BE2C (cell line): ENCODE measurements at regions not wholly inside any gene's neighbourhood (a gene's known extent, or its start where the extent isn't known, plus 50 kb on each side); places are given as distances from the start of the nearest gene placed in this dataset.
"Not testable (repeated sequence)": the region's sequence is repeated elsewhere in the genome, so short reads cannot be mapped to it uniquely, and the experiment has no call there.

Experiments used
- DNase-seq: peaks from one replicate; pipeline ENCODE4 v3.0.0-alpha.2; 2020
- H3K27me3 ChIP-seq: fragments of 250-450 bp; sonication (Bioruptor Pico); 2 replicates; pipeline ENCODE4 v1.5.1; 2020; ENCODE audit warnings: mild to moderate bottlenecking
- H3K36me3 ChIP-seq: fragments of 250-450 bp; sonication (Bioruptor Pico); 2 replicates; pipeline ENCODE4 v1.5.1; 2020; ENCODE audit warnings: mild to moderate bottlenecking
- H3K4me1 ChIP-seq: fragments of 250-450 bp; sonication (Bioruptor Pico); 2 replicates; pipeline ENCODE4 v1.5.1; 2020
- H3K4me3 ChIP-seq: 2 replicates; pipeline ENCODE4 v1.5.1; 2011; ENCODE audit warnings: low read depth, low read length
- H3K9me3 ChIP-seq: fragments of 250-450 bp; sonication (Bioruptor Pico); 2 replicates; pipeline ENCODE4 v1.5.1; 2020
- TF ChIP-seq, protein P1 (sequence below): IDR thresholded peaks from 2 replicates; pipeline ENCODE4 v1.5.1; 2012; ENCODE audit warnings: mild to moderate bottlenecking, low read depth, low read length

DNA sequence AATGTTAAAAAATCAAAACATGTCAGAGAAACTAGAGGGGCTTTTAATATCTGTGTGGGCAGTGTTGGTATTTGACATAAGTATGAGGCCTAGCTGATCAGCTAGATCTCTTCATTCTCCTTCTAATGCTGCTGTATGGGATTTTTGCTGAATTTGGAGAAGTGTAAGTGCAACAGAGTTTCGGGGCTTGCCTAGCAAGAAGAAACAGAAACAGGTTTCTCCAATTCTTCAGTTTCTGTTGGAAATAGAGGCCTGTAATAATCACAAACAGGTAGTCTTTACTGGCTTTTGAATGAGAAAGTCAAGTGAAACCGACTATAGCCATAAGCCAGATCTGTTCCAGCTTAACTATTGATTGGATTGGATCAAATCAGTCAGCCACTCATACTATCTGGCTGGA is 96.4 kb upstream of the PCLO start:
- no peaks in the 10 kb centered on the region for H3K27me3 ChIP-seq
- no peaks in the 10 kb centered on the region for H3K36me3 ChIP-seq
- TF ChIP-seq, protein P1, sequence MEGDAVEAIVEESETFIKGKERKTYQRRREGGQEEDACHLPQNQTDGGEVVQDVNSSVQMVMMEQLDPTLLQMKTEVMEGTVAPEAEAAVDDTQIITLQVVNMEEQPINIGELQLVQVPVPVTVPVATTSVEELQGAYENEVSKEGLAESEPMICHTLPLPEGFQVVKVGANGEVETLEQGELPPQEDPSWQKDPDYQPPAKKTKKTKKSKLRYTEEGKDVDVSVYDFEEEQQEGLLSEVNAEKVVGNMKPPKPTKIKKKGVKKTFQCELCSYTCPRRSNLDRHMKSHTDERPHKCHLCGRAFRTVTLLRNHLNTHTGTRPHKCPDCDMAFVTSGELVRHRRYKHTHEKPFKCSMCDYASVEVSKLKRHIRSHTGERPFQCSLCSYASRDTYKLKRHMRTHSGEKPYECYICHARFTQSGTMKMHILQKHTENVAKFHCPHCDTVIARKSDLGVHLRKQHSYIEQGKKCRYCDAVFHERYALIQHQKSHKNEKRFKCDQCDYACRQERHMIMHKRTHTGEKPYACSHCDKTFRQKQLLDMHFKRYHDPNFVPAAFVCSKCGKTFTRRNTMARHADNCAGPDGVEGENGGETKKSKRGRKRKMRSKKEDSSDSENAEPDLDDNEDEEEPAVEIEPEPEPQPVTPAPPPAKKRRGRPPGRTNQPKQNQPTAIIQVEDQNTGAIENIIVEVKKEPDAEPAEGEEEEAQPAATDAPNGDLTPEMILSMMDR, result no peak
- peaks cover 8% of the 10 kb centered on the region for H3K4me1 ChIP-seq
- H3K9me3 ChIP-seq, result no peaks in the 10 kb centered on the region
- H3K4me3 ChIP-seq, result no peak overlapping the region
- DNase-seq, result no peak

DNA sequence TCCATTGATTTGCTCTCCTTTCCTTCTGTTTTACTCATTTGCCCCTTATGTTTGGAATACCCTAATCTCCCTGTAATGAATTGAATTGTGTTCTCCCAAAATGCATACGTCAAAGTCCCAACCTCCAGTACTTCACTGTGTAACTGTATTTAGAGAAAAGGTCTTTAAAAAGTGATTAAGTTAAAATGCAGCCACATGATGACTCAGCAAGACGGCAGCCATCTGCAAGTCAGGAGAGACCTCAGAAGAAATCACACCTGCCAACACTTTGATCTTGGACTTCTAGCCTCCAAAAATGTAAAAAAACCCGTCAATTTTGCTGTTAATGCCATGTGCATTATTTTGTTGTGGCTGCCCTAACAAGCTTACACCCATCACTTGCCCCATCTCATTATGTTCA is 85.3 kb upstream of the PCLO start:
- TF ChIP-seq, protein P1, result no peak
- Histone ChIP-seq H3K27me3 (no peaks in the 10 kb centered on the region), H3K4me1 (no peaks in the 10 kb centered on the region), H3K36me3 (no peaks in the 10 kb centered on the region), H3K4me3 (no peak overlapping the region), H3K9me3 (no peaks in the 10 kb centered on the region)
- DNase-seq, result no peak

DNA sequence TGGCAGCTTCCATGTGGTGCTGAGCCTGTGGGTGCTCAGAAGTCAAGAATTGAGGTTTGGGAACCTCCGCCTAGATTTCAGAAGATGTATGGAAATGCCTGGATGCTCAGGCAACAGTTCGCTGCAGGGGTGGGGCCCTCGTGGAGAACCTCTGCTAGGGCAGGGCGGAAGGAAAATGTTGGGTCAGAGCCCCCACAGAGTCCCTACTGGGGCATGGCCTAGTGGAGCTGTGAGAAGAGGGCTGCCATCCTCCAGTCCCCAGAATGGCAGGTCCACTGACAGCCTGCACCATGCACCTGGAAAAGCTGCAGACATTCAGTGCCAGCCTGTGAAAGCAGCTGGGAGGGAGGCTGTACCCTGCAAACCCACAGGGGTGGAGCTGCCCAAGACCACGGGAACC is 56.5 kb upstream of the PCLO start:
- not testable (repeated sequence) for H3K36me3 ChIP-seq, H3K27me3 ChIP-seq, H3K9me3 ChIP-seq, H3K4me3 ChIP-seq, H3K4me1 ChIP-seq, DNase-seq

DNA sequence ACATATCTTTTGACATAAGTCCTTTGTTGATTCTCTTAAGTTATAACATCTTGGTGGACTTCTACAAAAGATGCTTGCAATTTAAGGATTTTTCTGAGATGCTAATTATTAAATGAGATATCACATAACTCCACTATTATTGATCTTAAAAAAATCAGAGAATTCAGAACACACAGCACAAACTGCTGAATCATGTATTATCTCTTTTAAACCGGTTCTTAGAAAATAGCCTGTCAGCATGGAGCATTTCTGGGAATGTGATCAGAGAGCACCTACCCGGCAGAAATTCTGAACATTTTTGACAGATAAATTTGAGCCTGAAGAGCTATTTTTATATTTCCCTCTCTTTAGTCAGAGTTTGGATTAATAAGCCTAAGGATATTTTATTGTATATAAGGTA is 50.2 kb upstream of the PCLO start:
- H3K27me3 ChIP-seq, result no peaks in the 10 kb centered on the region
- TF ChIP-seq, protein P1, result no peak
- H3K4me3 ChIP-seq, result no peak overlapping the region
- no peaks in the 10 kb centered on the region for H3K36me3 ChIP-seq
- DNase-seq, result no peak
- no peaks in the 10 kb centered on the region; the same call in 1 of the 2 replicates for H3K4me1 ChIP-seq
- H3K9me3 ChIP-seq, result no peaks in the 10 kb centered on the region
